H9 (cell line): ENCODE measurements at regions not wholly inside any gene's neighbourhood (a gene's known extent, or its start where the extent isn't known, plus 50 kb on each side); places are given as distances from the start of the nearest gene placed in this dataset.

Experiments
- DNase-seq: peaks from one replicate; pipeline ENCODE4 v3.0.0-alpha.2; 2017
- H2AFZ ChIP-seq: one replicate; pipeline ENCODE4 v1.6.1; 2013; ENCODE audit warnings: mild to moderate bottlenecking, low read length, control low read depth, moderate library complexity
- H2AK5ac ChIP-seq: 2 replicates; pipeline ENCODE4 v1.6.1; 2013; ENCODE audit warnings: low read length, control low read depth, mixed read lengths; ENCODE audit not compliant: insufficient read length
- H2BK120ac ChIP-seq: one replicate; pipeline ENCODE4 v1.6.1; 2013; ENCODE audit warnings: low read depth, mild to moderate bottlenecking, low read length, control low read depth, inconsistent platforms; ENCODE audit not compliant: poor library complexity, severe bottlenecking
- H2BK12ac ChIP-seq: 2 replicates; pipeline ENCODE4 v1.6.1; 2013; ENCODE audit warnings: low read length, control low read depth, mixed read lengths, low read depth; ENCODE audit not compliant: insufficient read length
- H2BK15ac ChIP-seq: 2 replicates; pipeline ENCODE4 v1.6.1; 2013; ENCODE audit warnings: low read depth, low read length, control low read depth
- H2BK20ac ChIP-seq: one replicate; pipeline ENCODE4 v1.6.1; 2013; ENCODE audit warnings: low read depth, mild to moderate bottlenecking, low read length, control low read depth, inconsistent platforms; ENCODE audit not compliant: poor library complexity, severe bottlenecking
- H2BK5ac ChIP-seq: 2 replicates; pipeline ENCODE4 v1.6.1; 2013; ENCODE audit warnings: low read length, control low read depth, mixed read lengths; ENCODE audit not compliant: insufficient read length
- H3K14ac ChIP-seq: 2 replicates; pipeline ENCODE4 v1.6.1; 2013; ENCODE audit warnings: low read length, control low read depth; ENCODE audit not compliant: insufficient read depth
- H3K18ac ChIP-seq: 2 replicates; pipeline ENCODE4 v1.6.1; 2013; ENCODE audit warnings: low read depth, mild to moderate bottlenecking, mixed read lengths, low read length, control low read depth; ENCODE audit not compliant: insufficient read length
- H3K23ac ChIP-seq: 2 replicates; pipeline ENCODE4 v1.6.1; 2013; ENCODE audit warnings: low read length, control low read depth, mixed read lengths, low read depth; ENCODE audit not compliant: insufficient read length
- H3K23me2 ChIP-seq: 2 replicates; pipeline ENCODE4 v1.6.1; 2013; ENCODE audit warnings: low read depth, mild to moderate bottlenecking, mixed read lengths, low read length, control low read depth; ENCODE audit not compliant: insufficient read length, poor library complexity, severe bottlenecking
- H3K27ac ChIP-seq: 2 replicates; pipeline ENCODE4 v1.5.1; 2013; ENCODE audit warnings: low read length, control low read depth, mixed read lengths, low read depth; ENCODE audit not compliant: insufficient read length
- H3K27me3 ChIP-seq: 2 replicates; pipeline ENCODE4 v1.6.1; 2013; ENCODE audit warnings: low read length, control low read depth, inconsistent platforms; ENCODE audit not compliant: insufficient read depth
- H3K4ac ChIP-seq: 2 replicates; pipeline ENCODE4 v1.6.1; 2013; ENCODE audit warnings: low read depth, mild to moderate bottlenecking, control low read depth, inconsistent platforms, low read length, moderate library complexity
- H3K4me1 ChIP-seq: 2 replicates; pipeline ENCODE4 v1.6.1; 2013; ENCODE audit warnings: low read length, control low read depth, inconsistent platforms; ENCODE audit not compliant: insufficient read depth
- H3K4me2 ChIP-seq: 2 replicates; pipeline ENCODE4 v1.6.1; 2013; ENCODE audit warnings: low read length, control low read depth, mixed read lengths; ENCODE audit not compliant: insufficient read length, insufficient read depth
- H3K56ac ChIP-seq: 2 replicates; pipeline ENCODE4 v1.6.1; 2013; ENCODE audit warnings: low read depth, mild to moderate bottlenecking, mixed read lengths, low read length, control low read depth; ENCODE audit not compliant: insufficient read length
- H3K79me1 ChIP-seq: 2 replicates; pipeline ENCODE4 v1.6.1; 2013; ENCODE audit warnings: low read depth, mild to moderate bottlenecking, moderate library complexity, low read length, control low read depth, inconsistent platforms; ENCODE audit not compliant: insufficient read depth, poor library complexity, severe bottlenecking
- H3K79me2 ChIP-seq: 2 replicates; pipeline ENCODE4 v1.6.1; 2013; ENCODE audit warnings: low read length, control low read depth, inconsistent platforms; ENCODE audit not compliant: insufficient read depth
- H3K9ac ChIP-seq: 2 replicates; pipeline ENCODE4 v1.6.1; 2013; ENCODE audit warnings: low read length, control low read depth, mixed read lengths; ENCODE audit not compliant: insufficient read length; ENCODE audit errors: extremely low read depth
- H3K9me3 ChIP-seq: one replicate; pipeline ENCODE4 v1.6.1; 2013; ENCODE audit warnings: low read depth, low read length, inconsistent platforms; ENCODE audit not compliant: control insufficient read depth
- H3T11ph ChIP-seq: one replicate; pipeline ENCODE4 v1.6.1; 2013; ENCODE audit warnings: mild to moderate bottlenecking, low read length, control low read depth, inconsistent platforms
- H4K20me1 ChIP-seq: one replicate; pipeline ENCODE4 v1.6.1; 2013; ENCODE audit not compliant: control insufficient read depth, insufficient read length, insufficient read depth
- H4K5ac ChIP-seq: 2 replicates; pipeline ENCODE4 v1.6.1; 2013; ENCODE audit warnings: low read depth, mild to moderate bottlenecking, mixed read lengths, low read length, control low read depth; ENCODE audit not compliant: insufficient read length
- H4K8ac ChIP-seq: replicated peaks from 2 replicates; pipeline ENCODE4 v1.6.1; 2013; ENCODE audit warnings: low read length, control low read depth, mixed read lengths, low read depth; ENCODE audit not compliant: insufficient read length
- H4K91ac ChIP-seq: 2 replicates; pipeline ENCODE4 v1.6.1; 2013; ENCODE audit warnings: low read depth, mild to moderate bottlenecking, moderate library complexity, mixed read lengths, low read length, control low read depth; ENCODE audit not compliant: insufficient read length
- H3K27ac Mint-ChIP-seq, 3 experiments: 2 replicates in 2 of 3; 3 replicates in 1 of 3; pipeline ENCODE4 v1.8.0; 2020 to 2021; ENCODE audit warnings: mixed read lengths in 3 of 3, mild to moderate bottlenecking in 1 of 3, moderate library complexity in 1 of 3
- H3K27me3 Mint-ChIP-seq: 2 replicates; pipeline ENCODE4 v1.8.0; 2021; ENCODE audit warnings: low read depth, mild to moderate bottlenecking, moderate library complexity, mixed read lengths
- H3K36me3 Mint-ChIP-seq, 3 experiments: 2 replicates in 2 of 3; 3 replicates in 1 of 3; pipeline ENCODE4 v1.8.0; 2020 to 2021; ENCODE audit warnings: low read depth in 3 of 3, mixed read lengths in 3 of 3; ENCODE audit not compliant: insufficient read depth in 1 of 3
- H3K4me1 Mint-ChIP-seq, 2 experiments: 2 replicates each; pipeline ENCODE4 v1.8.0; 2020; ENCODE audit warnings: mixed read lengths in 2 of 2
- H3K4me3 Mint-ChIP-seq, 2 experiments: 2 replicates in 1 of 2; 3 replicates in 1 of 2; pipeline ENCODE4 v1.8.0; 2020 to 2021; ENCODE audit warnings: mild to moderate bottlenecking in 2 of 2, mixed read lengths in 2 of 2, moderate library complexity in 1 of 2
- H3K9me3 Mint-ChIP-seq, 2 experiments: 2 replicates in 1 of 2; 3 replicates in 1 of 2; pipeline ENCODE4 v1.8.0; 2020; ENCODE audit warnings: mild to moderate bottlenecking in 2 of 2, mixed read lengths in 2 of 2, moderate library complexity in 1 of 2
- CTCF ChIP-seq: fragments of 200-600 bp; sonication (generic); conservative IDR thresholded peaks from 3 replicates; pipeline ENCODE4 v1.8.0; 2021; ENCODE audit warnings: antibody characterized with exemption, mild to moderate bottlenecking
- WGBS: extraction: QIAGEN DNeasy Blood & Tissue Kit; methylation state at CpG from one replicate; pipeline ENCODE4 v1.1.7; 2013; ENCODE audit warnings: missing lambda C conversion rate, low lambda C conversion rate, mixed read lengths; ENCODE audit not compliant: insufficient read length; ENCODE audit errors: extremely low coverage; 5-methylcytosine and 5-hydroxymethylcytosine counted together

GRCh38 chrX:42129022-42129940 lies 205.9 kb upstream of the CASK start:
- H3K27ac ChIP-seq = no peak overlapping the region
- H4K8ac ChIP-seq = no peak overlapping the region
- no peak for DNase-seq
- no peak overlapping the region for H3K4me3 Mint-ChIP-seq
- TF ChIP-seq CTCF = no peak
- no peak overlapping the region for H2AK5ac ChIP-seq
- H3K36me3 Mint-ChIP-seq = no peaks in the 10 kb centered on the region; a peak in 1 of 7 replicates
- no peak overlapping the region for H2BK15ac ChIP-seq
- H3K27me3 ChIP-seq = no peaks in the 10 kb centered on the region
- H4K5ac ChIP-seq = no peak overlapping the region
- H3T11ph ChIP-seq = no peak overlapping the region
- no peak overlapping the region for H3K23ac ChIP-seq
- no peaks in the 10 kb centered on the region for H3K23me2 ChIP-seq
- no peak overlapping the region for H3K9ac ChIP-seq
- no peak overlapping the region for H3K27ac Mint-ChIP-seq
- H3K4ac ChIP-seq = no peak overlapping the region
- H3K27me3 Mint-ChIP-seq = no peaks in the 10 kb centered on the region
- H3K79me2 ChIP-seq = no peaks in the 10 kb centered on the region
- no peak overlapping the region for H3K14ac ChIP-seq
- no peak overlapping the region for H2BK5ac ChIP-seq
- no peaks in the 10 kb centered on the region for H4K20me1 ChIP-seq
- H2AFZ ChIP-seq = no peak overlapping the region
- H3K4me1 Mint-ChIP-seq = peaks cover 7 to 13% of the 10 kb centered on the region in 2 experiments
- H3K9me3 ChIP-seq = no peaks in the 10 kb centered on the region
- no peaks in the 10 kb centered on the region; the same call in 1 of the 2 replicates for H3K4me1 ChIP-seq
- no peak overlapping the region for H2BK12ac ChIP-seq
- no peak overlapping the region for H3K4me2 ChIP-seq
- H2BK20ac ChIP-seq = no peak overlapping the region
- no peak overlapping the region for H4K91ac ChIP-seq
- WGBS = no CpG with 5 or more reads among the region's 3 CpGs
- H3K18ac ChIP-seq = no peak overlapping the region
- H3K56ac ChIP-seq = no peak overlapping the region
- H3K79me1 ChIP-seq = no peaks in the 10 kb centered on the region
- peaks cover 42 to 44% of the 10 kb centered on the region in 2 experiments for H3K9me3 Mint-ChIP-seq
- no peak overlapping the region for H2BK120ac ChIP-seq
